HepG2 (cell line): ENCODE measurements at regions not wholly inside any gene's neighbourhood (a gene's known extent, or its start where the extent isn't known, plus 50 kb on each side); places are given as distances from the start of the nearest gene placed in this dataset.

Experiments
- ATAC-seq: fragments of 200-7000 bp; cut with Tn5 transposase; 3 replicates; pipeline ENCODE4 v1.9.1; 2020; ENCODE audit warnings: mild to moderate bottlenecking, moderate library complexity
- BruUV-seq: library from RNA; stranded (reverse); fragments of 400-500 nt; replicated peaks from 2 replicates; lab custom pipeline; 2021; lab: Mats Ljungman, UMichigan
- CTCF ChIA-PET: fragments of 300-600 bp; formaldehyde crosslinking; extraction: SDS; loops from one replicate; lab custom pipeline; 2021; ENCODE audit warnings: low total read pairs, inconsistent platforms, low intra/inter-chr PET ratio; lab: Yijun Ruan, JAX
- POLR2A ChIA-PET: fragments of 350-600 bp; sonication (Branson Sonifier 250); formaldehyde crosslinking; loops from one replicate; lab custom pipeline; 2020; ENCODE audit warnings: antibody characterized with exemption, inconsistent platforms; lab: Yijun Ruan, JAX
- DNase-seq: peaks from one replicate; pipeline ENCODE4 v3.0.0-alpha.2; 2015; ENCODE audit warnings: low spot score
- FAIRE-seq: peaks from 3 replicates; lab custom pipeline; 2011; peaks lifted over from hg19 to GRCh38; lab: Jason Lieb, UNC
- H2AFZ ChIP-seq: one replicate; pipeline ENCODE4 v1.6.1; 2011; ENCODE audit warnings: low read length, inconsistent platforms
- H3K27ac ChIP-seq: fragments of 300-600 bp; 3 replicates; pipeline ENCODE4 v1.8.0; 2011; ENCODE audit warnings: mixed run types, mild to moderate bottlenecking, mixed read lengths, low read length, inconsistent platforms; ENCODE audit not compliant: insufficient read depth; ENCODE audit errors: extremely low read length
- H3K27me3 ChIP-seq, 2 experiments: fragments of 200-600 bp in 1 of 2; 2 replicates in 1 of 2; 3 replicates in 1 of 2; pipeline versions ENCODE4 v1.6.0 to v1.8.0; 2011; ENCODE audit warnings: low read length in 2 of 2, mild to moderate bottlenecking in 2 of 2, moderate library complexity in 2 of 2, inconsistent platforms in 1 of 2; ENCODE audit not compliant: insufficient read depth in 2 of 2, control insufficient read depth in 1 of 2
- H3K36me3 ChIP-seq, 2 experiments: fragments of 200-600 bp in 1 of 2; replicated peaks in 1 of 2; 2 replicates in 1 of 2; 3 replicates in 1 of 2; pipeline versions ENCODE4 v1.5.1 to v1.8.0; 2011; ENCODE audit warnings: low read length in 2 of 2, inconsistent platforms in 1 of 2; ENCODE audit not compliant: insufficient read depth in 2 of 2, control insufficient read depth in 1 of 2
- H3K4me1 ChIP-seq: 2 replicates; pipeline ENCODE4 v1.5.1; 2012; ENCODE audit warnings: low read length, inconsistent platforms; ENCODE audit not compliant: insufficient read depth
- H3K4me2 ChIP-seq: 2 replicates; pipeline ENCODE4 v1.6.0; 2011; ENCODE audit warnings: low read depth, low read length, inconsistent platforms
- H3K4me3 ChIP-seq, 3 experiments: fragments of 200-600 bp in 1 of 3; sonication (generic), shearing (Covaris generic) in 1 of 3; replicated peaks in 1 of 3; 2 replicates each; pipeline ENCODE4 v1.5.1; 2011 to 2016; ENCODE audit warnings: low read length in 3 of 3, inconsistent platforms in 2 of 3, low read depth in 2 of 3, mild to moderate bottlenecking in 2 of 3, control low read depth in 1 of 3, mixed read lengths in 1 of 3; ENCODE audit not compliant: insufficient read depth in 1 of 3
- H3K79me2 ChIP-seq: one replicate; pipeline ENCODE4 v1.6.1; 2011; ENCODE audit warnings: low read length, inconsistent platforms; ENCODE audit not compliant: insufficient read depth
- H3K9ac ChIP-seq: 2 replicates; pipeline ENCODE4 v1.6.0; 2011; ENCODE audit warnings: mild to moderate bottlenecking, low read depth, low read length, inconsistent platforms; ENCODE audit not compliant: insufficient read depth
- H3K9me3 ChIP-seq: 2 replicates; pipeline ENCODE4 v1.5.1; 2012; ENCODE audit warnings: mild to moderate bottlenecking, low read length
- H4K20me1 ChIP-seq: 2 replicates; pipeline ENCODE4 v1.6.0; 2011; ENCODE audit warnings: inconsistent platforms, mild to moderate bottlenecking, low read length, moderate library complexity; ENCODE audit not compliant: insufficient read depth
- MXD1 ChIP-seq: sonication (generic); formaldehyde crosslinking; IDR thresholded peaks from 2 replicates; pipeline ENCODE4 v1.4.0; 2020; ENCODE audit warnings: mild to moderate bottlenecking, missing genetic modification reagents
- NAIF1 ChIP-seq: sonication (generic); formaldehyde crosslinking; IDR thresholded peaks from 2 replicates; pipeline ENCODE4 v1.5.0; 2020; ENCODE audit warnings: mild to moderate bottlenecking, missing genetic modification reagents, borderline replicate concordance
- RAD21 ChIP-seq: fragments of 450-650 bp; formaldehyde crosslinking; IDR thresholded peaks from 2 replicates; pipeline ENCODE4 v1.5.0; 2020; ENCODE audit warnings: mild to moderate bottlenecking
- RAD51 ChIP-seq: fragments of 450-650 bp; IDR thresholded peaks from 2 replicates; pipeline ENCODE4 v1.6.1; 2016; ENCODE audit warnings: borderline replicate concordance
- SMC3 ChIP-seq: IDR thresholded peaks from 2 replicates; pipeline ENCODE4 v1.6.1; 2011; ENCODE audit warnings: low read length, improper control_type of control experiment
- STAG1 ChIP-seq: sonication (generic); formaldehyde crosslinking; IDR thresholded peaks from 2 replicates; pipeline ENCODE4 v1.4.0; 2020; ENCODE audit warnings: missing genetic modification reagents
- TBL1XR1 ChIP-seq: fragments of 150-350 bp; IDR thresholded peaks from 2 replicates; pipeline ENCODE4 v1.6.1; 2014; ENCODE audit warnings: borderline replicate concordance, low read length; ENCODE audit not compliant: partially characterized antibody
- THAP11 ChIP-seq: IDR thresholded peaks from 2 replicates; pipeline ENCODE4 v1.6.1; 2016; ENCODE audit warnings: missing biosample characterization, missing genetic modification reagents
- ZEB1 ChIP-seq: IDR thresholded peaks from 2 replicates; pipeline ENCODE4 v1.6.1; 2012; ENCODE audit warnings: mild to moderate bottlenecking, low read depth, inconsistent platforms; ENCODE audit not compliant: insufficient replicate concordance
- ZNF33B ChIP-seq: sonication (generic); formaldehyde crosslinking; IDR thresholded peaks from 2 replicates; pipeline ENCODE4 v1.5.1; 2020; ENCODE audit warnings: mild to moderate bottlenecking, missing genetic modification reagents
- ZNF788 ChIP-seq: sonication (generic); formaldehyde crosslinking; IDR thresholded peaks from 2 replicates; pipeline ENCODE4 v1.5.0; 2020; ENCODE audit warnings: mild to moderate bottlenecking, missing genetic modification reagents, borderline replicate concordance
- ZSCAN29 ChIP-seq: sonication (generic); formaldehyde crosslinking; conservative IDR thresholded peaks from 2 replicates; pipeline ENCODE4 v1.4.0; 2020; ENCODE audit warnings: mild to moderate bottlenecking, missing genetic modification reagents
- WGBS: methylation state at CpG from one replicate; pipeline ENCODE4 v1.1.6; 2017; ENCODE audit warnings: low lambda C conversion rate; 5-methylcytosine and 5-hydroxymethylcytosine counted together
- in situ Hi-C: cut with HindIII; loops from 2 replicates; pipeline ENCODE4 v1.10.0; 2017; ENCODE audit warnings: low pct_unique_long_range_greater_than_20kb; ENCODE audit not compliant: extremely low pct_ligation_motif_present
- intact Hi-C: fragments of 100-400 bp; cut with micrococcal nuclease; formaldehyde crosslinking; loops from one replicate; pipeline ENCODE4 v1.10.0; 2022; ENCODE audit not compliant: unreplicated experiment
- TF ChIP-seq, protein P1 (sequence below): sonication (generic); formaldehyde crosslinking; IDR thresholded peaks from 2 replicates; pipeline ENCODE4 v1.5.0; 2020; ENCODE audit warnings: mild to moderate bottlenecking, missing genetic modification reagents, moderate library complexity
- TF ChIP-seq, protein P2 (sequence below): sonication (generic); formaldehyde crosslinking; IDR thresholded peaks from 2 replicates; pipeline ENCODE4 v1.4.0; 2020; ENCODE audit warnings: low read depth, mild to moderate bottlenecking, missing genetic modification reagents

DNA sequence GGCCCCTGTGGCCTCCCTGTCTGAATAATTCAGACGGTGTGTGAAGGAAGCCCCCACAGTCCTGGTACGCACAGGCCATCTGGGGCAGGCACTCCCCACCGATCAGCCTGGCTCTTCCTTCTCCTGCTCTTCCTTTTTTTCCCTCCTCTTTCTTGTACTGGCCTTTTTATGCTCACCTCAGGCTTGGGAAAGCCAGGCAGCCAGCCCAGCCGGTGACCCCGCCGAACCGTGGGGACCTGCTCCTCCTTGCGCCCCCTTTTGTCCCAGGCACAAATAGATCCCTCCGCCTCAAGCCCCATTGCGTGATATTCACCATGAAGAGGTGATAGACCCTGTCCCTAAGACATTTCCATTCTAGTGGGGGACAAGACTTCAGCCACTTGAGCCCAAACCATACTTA lies 80.2 kb upstream of the BRD7 start:
- no peaks in the 10 kb centered on the region for H4K20me1 ChIP-seq
- H3K27ac ChIP-seq = no peak overlapping the region
- no peak overlapping the region for H3K4me3 ChIP-seq
- no peaks in the 10 kb centered on the region for H3K36me3 ChIP-seq
- H3K9ac ChIP-seq = no peak overlapping the region
- no peaks in the 10 kb centered on the region for H3K79me2 ChIP-seq
- 96% methylated on average over 10 of the region's 10 CpGs for WGBS
- intact Hi-C loops = no loop called here
- no peak overlapping the region for H3K4me2 ChIP-seq
- ChIA-PET POLR2A (no interaction called here), CTCF (no interaction called here)
- H2AFZ ChIP-seq = no peak overlapping the region
- H3K27me3 ChIP-seq = no peaks in the 10 kb centered on the region
- H3K9me3 ChIP-seq = no peaks in the 10 kb centered on the region
- no peak for ATAC-seq
- BruUV-seq = no TSS peak
- TF ChIP-seq RAD51 (no peak), THAP11 (CRISPR knock-in tag) (no peak), NAIF1 (CRISPR knock-in tag) (no peak), ZEB1 (no peak), MXD1 (no peak)
- TF ChIP-seq, all 625 proteins: peak for 0
- in situ Hi-C loops = no loop called here
- H3K4me1 ChIP-seq = peaks cover 44% of the 10 kb centered on the region
- FAIRE-seq = no peak
- no peak for DNase-seq

GRCh38 chr16:50448522-50448921 lies 79.7 kb upstream of the BRD7 start:
- Histone ChIP-seq H4K20me1 (no peaks in the 10 kb centered on the region), H3K27me3 (no peaks in the 10 kb centered on the region), H2AFZ (no peak overlapping the region), H3K79me2 (no peaks in the 10 kb centered on the region), H3K9me3 (no peaks in the 10 kb centered on the region), H3K36me3 (no peaks in the 10 kb centered on the region), H3K9ac (no peak overlapping the region), H3K4me2 (no peak overlapping the region), H3K4me3 (no peak overlapping the region), H3K4me1 (peaks cover 44% of the 10 kb centered on the region), H3K27ac (no peak overlapping the region)
- DNase-seq (peak; percentile 31), FAIRE-seq (no peak), ATAC-seq (peak; percentile 79)
- ChIA-PET CTCF (no interaction called here), POLR2A (no interaction called here)
- WGBS = 90% methylated on average over 8 of the region's 8 CpGs
- in situ Hi-C loops (no loop called here), intact Hi-C loops (no loop called here)
- TF ChIP-seq, protein P1, sequence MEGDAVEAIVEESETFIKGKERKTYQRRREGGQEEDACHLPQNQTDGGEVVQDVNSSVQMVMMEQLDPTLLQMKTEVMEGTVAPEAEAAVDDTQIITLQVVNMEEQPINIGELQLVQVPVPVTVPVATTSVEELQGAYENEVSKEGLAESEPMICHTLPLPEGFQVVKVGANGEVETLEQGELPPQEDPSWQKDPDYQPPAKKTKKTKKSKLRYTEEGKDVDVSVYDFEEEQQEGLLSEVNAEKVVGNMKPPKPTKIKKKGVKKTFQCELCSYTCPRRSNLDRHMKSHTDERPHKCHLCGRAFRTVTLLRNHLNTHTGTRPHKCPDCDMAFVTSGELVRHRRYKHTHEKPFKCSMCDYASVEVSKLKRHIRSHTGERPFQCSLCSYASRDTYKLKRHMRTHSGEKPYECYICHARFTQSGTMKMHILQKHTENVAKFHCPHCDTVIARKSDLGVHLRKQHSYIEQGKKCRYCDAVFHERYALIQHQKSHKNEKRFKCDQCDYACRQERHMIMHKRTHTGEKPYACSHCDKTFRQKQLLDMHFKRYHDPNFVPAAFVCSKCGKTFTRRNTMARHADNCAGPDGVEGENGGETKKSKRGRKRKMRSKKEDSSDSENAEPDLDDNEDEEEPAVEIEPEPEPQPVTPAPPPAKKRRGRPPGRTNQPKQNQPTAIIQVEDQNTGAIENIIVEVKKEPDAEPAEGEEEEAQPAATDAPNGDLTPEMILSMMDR (CRISPR knock-in tag) = peak; percentile 17; the same call in 1 of the 2 replicates
- TF ChIP-seq, protein P2, sequence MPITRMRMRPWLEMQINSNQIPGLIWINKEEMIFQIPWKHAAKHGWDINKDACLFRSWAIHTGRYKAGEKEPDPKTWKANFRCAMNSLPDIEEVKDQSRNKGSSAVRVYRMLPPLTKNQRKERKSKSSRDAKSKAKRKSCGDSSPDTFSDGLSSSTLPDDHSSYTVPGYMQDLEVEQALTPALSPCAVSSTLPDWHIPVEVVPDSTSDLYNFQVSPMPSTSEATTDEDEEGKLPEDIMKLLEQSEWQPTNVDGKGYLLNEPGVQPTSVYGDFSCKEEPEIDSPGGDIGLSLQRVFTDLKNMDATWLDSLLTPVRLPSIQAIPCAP (CRISPR knock-in tag) = no peak
- TF ChIP-seq TBL1XR1 (no peak), ZNF33B (CRISPR knock-in tag) (no peak), SMC3 (peak; percentile 48), ZSCAN29 (no peak), ZNF788 (no peak), RAD21 (CRISPR knock-in tag) (peak; percentile 76), STAG1 (CRISPR knock-in tag) (peak; percentile 35; the same call in 1 of the 2 replicates)
- BruUV-seq = no TSS peak
